Keratinocyte (primary cell): ENCODE measurements at regions not wholly inside any gene's neighbourhood (a gene's known extent, or its start where the extent isn't known, plus 50 kb on each side); places are given as distances from the start of the nearest gene placed in this dataset.

Experiments
- CTCF ChIP-seq, 3 experiments: IDR thresholded peaks in 1 of 3; conservative IDR thresholded peaks in 1 of 3; optimal IDR thresholded peaks in 1 of 3; 2 replicates in 2 of 3; 3 replicates in 1 of 3; pipeline versions ENCODE3 to v1.5.1; 2011; ENCODE audit warnings: low read length in 3 of 3, mild to moderate bottlenecking in 3 of 3, moderate library complexity in 2 of 3, control low read depth in 1 of 3, inconsistent platforms in 1 of 3; ENCODE audit not compliant: insufficient read depth in 2 of 3; ENCODE audit errors: extremely low read depth in 1 of 3
- EZH2 ChIP-seq: IDR thresholded peaks from one replicate; pipeline ENCODE4 v1.6.1; 2012; ENCODE audit warnings: inconsistent platforms, mild to moderate bottlenecking, low read length, moderate library complexity

- TF ChIP-seq CTCF (optimal IDR thresholded peaks at IDR 0.05 in 1 of 3, IDR thresholded peaks at IDR 0.05 in 1 of 3, conservative IDR thresholded peaks at IDR 0.05 in 1 of 3; ENCODE audit: extremely low read depth in 1 of 3, insufficient read depth in 2 of 3, low read length in 3 of 3) (no peak), EZH2 (no peak)
Measured at GRCh38 chr12:126019385-126019784, 954.1 kb downstream of the AACS start.
